HCT116 (cell line): ENCODE measurements at regions not wholly inside any gene's neighbourhood (a gene's known extent, or its start where the extent isn't known, plus 50 kb on each side); places are given as distances from the start of the nearest gene placed in this dataset.

Experiments used
- ATAC-seq: fragments of 200-7000 bp; cut with Tn5 transposase; 2 replicates; pipeline ENCODE4 v1.9.1; 2020; ENCODE audit warnings: mild to moderate bottlenecking, moderate library complexity
- BruUV-seq: library from RNA; stranded (reverse); fragments of 400-500 nt; replicated peaks from 2 replicates; lab custom pipeline; 2021; lab: Mats Ljungman, UMichigan
- CTCF ChIA-PET: fragments of 300-600 bp; sonication (Branson Sonifier 250); formaldehyde crosslinking; loops from one replicate; lab custom pipeline; 2021; ENCODE audit warnings: antibody characterized with exemption; lab: Charles Lee
- POLR2A ChIA-PET: fragments of 300-600, 350-600 bp; sonication (Branson Sonifier 250); formaldehyde crosslinking; loops from one replicate; lab custom pipeline; 2021; ENCODE audit warnings: antibody characterized with exemption; lab: Charles Lee
- RAD21 ChIA-PET, 2 experiments: fragments of 300-600 bp; sonication (Branson Sonifier 250); formaldehyde crosslinking; loops; one replicate each; lab custom pipeline; 2023; ENCODE audit warnings: low total read pairs in 2 of 2; ENCODE audit not compliant: uncharacterized antibody in 2 of 2, unreplicated experiment in 2 of 2, low non-redundant PET in 1 of 2; lab: Charles Lee
- DNase-seq: peaks from one replicate; pipeline ENCODE4 v3.0.0-alpha.2; 2010; ENCODE audit warnings: low read depth, low spot score
- H2AFZ ChIP-seq: fragments of 200-600 bp; shearing (Covaris generic), sonication (generic); 2 replicates; pipeline ENCODE4 v1.6.1; 2017; ENCODE audit warnings: low read depth, mixed run types, mixed read lengths, antibody characterized with exemption, low read length; ENCODE audit not compliant: poor library complexity, severe bottlenecking
- H3K27ac ChIP-seq: 2 replicates; pipeline ENCODE4 v1.5.1; 2012; ENCODE audit warnings: low read depth, low read length
- H3K27me3 ChIP-seq: fragments of 200-600 bp; sonication (generic); 2 replicates; pipeline ENCODE4 v1.6.1; 2016; ENCODE audit warnings: mixed run types, low read length, mixed read lengths; ENCODE audit not compliant: insufficient read depth
- H3K36me3 ChIP-seq, 2 experiments: fragments of 200-500 bp in 1 of 2; fragments of 200-600 bp in 1 of 2; sonication (Bioruptor generic) in 1 of 2; sonication (generic) in 1 of 2; 2 replicates each; pipeline versions ENCODE4 v1.5.1 to v1.6.1; 2014 to 2016; ENCODE audit warnings: low read length in 2 of 2, inconsistent platforms in 1 of 2, mixed read lengths in 1 of 2, mixed run types in 1 of 2; ENCODE audit not compliant: insufficient read depth in 2 of 2, control insufficient read depth in 1 of 2
- H3K4me1 ChIP-seq, 2 experiments: fragments of 200-600 bp in 1 of 2; sonication (generic) in 1 of 2; 2 replicates each; pipeline versions ENCODE4 v1.5.1 to v1.6.1; 2012 to 2017; ENCODE audit warnings: low read length in 2 of 2, inconsistent platforms in 1 of 2, mild to moderate bottlenecking in 1 of 2, mixed read lengths in 1 of 2, mixed run types in 1 of 2, moderate library complexity in 1 of 2; ENCODE audit not compliant: insufficient read depth in 2 of 2, control insufficient read depth in 1 of 2
- H3K4me2 ChIP-seq: fragments of 200-600 bp; sonication (generic); 2 replicates; pipeline ENCODE4 v1.6.1; 2017; ENCODE audit warnings: mixed run types, low read length, mixed read lengths
- H3K4me3 ChIP-seq, 2 experiments: fragments of 200-600 bp in 1 of 2; sonication (generic) in 1 of 2; replicated peaks in 1 of 2; 2 replicates each; pipeline ENCODE4 v1.5.1; 2011 to 2016; ENCODE audit warnings: low read length in 2 of 2, control low read depth in 1 of 2, low read depth in 1 of 2, mild to moderate bottlenecking in 1 of 2, mixed read lengths in 1 of 2, mixed run types in 1 of 2
- H3K79me2 ChIP-seq: fragments of 200-600 bp; sonication (generic); 2 replicates; pipeline ENCODE4 v1.6.1; 2017; ENCODE audit warnings: mild to moderate bottlenecking, mixed run types, low read length, moderate library complexity, mixed read lengths; ENCODE audit not compliant: insufficient read depth
- H3K9ac ChIP-seq: fragments of 200-600 bp; sonication (generic); 2 replicates; pipeline ENCODE4 v1.6.1; 2016; ENCODE audit warnings: low read length, mixed read lengths
- H3K9me2 ChIP-seq: fragments of 200-600 bp; sonication (generic), shearing (Covaris generic); 2 replicates; pipeline ENCODE4 v1.6.1; 2017; ENCODE audit warnings: mixed run types, mild to moderate bottlenecking, moderate library complexity; ENCODE audit not compliant: insufficient read depth
- H3K9me3 ChIP-seq, 2 experiments: fragments of 200-500 bp in 1 of 2; fragments of 200-600 bp in 1 of 2; sonication (Bioruptor generic) in 1 of 2; sonication (generic) in 1 of 2; 2 replicates each; pipeline ENCODE4 v1.6.1; 2014 to 2017; ENCODE audit warnings: low read length in 2 of 2, mixed read lengths in 2 of 2, inconsistent platforms in 1 of 2, low read depth in 1 of 2, mild to moderate bottlenecking in 1 of 2, mixed run types in 1 of 2, moderate library complexity in 1 of 2; ENCODE audit not compliant: control insufficient read depth in 1 of 2, insufficient read depth in 1 of 2
- H4K20me1 ChIP-seq: fragments of 200-600 bp; sonication (generic), shearing (Covaris generic); 2 replicates; pipeline ENCODE4 v1.6.1; 2017; ENCODE audit warnings: mixed run types, mild to moderate bottlenecking, moderate library complexity; ENCODE audit not compliant: insufficient read depth
- ATF3 ChIP-seq: IDR thresholded peaks from 2 replicates; pipeline ENCODE4 v1.6.1; 2012
- CBX3 ChIP-seq: IDR thresholded peaks from 2 replicates; pipeline ENCODE4 v1.6.1; 2012; ENCODE audit warnings: low read depth
- EGR1 ChIP-seq: IDR thresholded peaks from 2 replicates; pipeline ENCODE4 v1.6.1; 2012; ENCODE audit warnings: low read depth
- ELF1 ChIP-seq: IDR thresholded peaks from 2 replicates; pipeline ENCODE4 v1.6.1; 2012; ENCODE audit warnings: low read depth, borderline replicate concordance
- EZH2 ChIP-seq: fragments of 200-600 bp; sonication (generic); IDR thresholded peaks from 2 replicates; pipeline ENCODE4 v1.6.1; 2017; ENCODE audit warnings: antibody characterized with exemption, mixed run types
- EZH2phosphoT487 ChIP-seq: fragments of 200-600 bp; IDR thresholded peaks from 2 replicates; pipeline ENCODE4 v1.6.1; 2018; ENCODE audit warnings: antibody characterized with exemption, borderline replicate concordance
- FOSL1 ChIP-seq: IDR thresholded peaks from 2 replicates; pipeline ENCODE4 v1.6.1; 2012; ENCODE audit warnings: low read depth
- MAX ChIP-seq: IDR thresholded peaks from 2 replicates; pipeline ENCODE4 v1.6.1; 2012
- POLR2A ChIP-seq: IDR thresholded peaks from 2 replicates; pipeline ENCODE4 v1.7.0; 2011; ENCODE audit warnings: borderline replicate concordance; ENCODE audit not compliant: insufficient read depth, insufficient read length; ENCODE audit errors: extremely low read depth
- RAD21 ChIP-seq: IDR thresholded peaks from 2 replicates; pipeline ENCODE4 v1.6.1; 2012; ENCODE audit warnings: low read depth, mild to moderate bottlenecking
- SIN3A ChIP-seq: IDR thresholded peaks from 2 replicates; pipeline ENCODE4 v1.6.1; 2012; ENCODE audit warnings: low read depth
- SP1 ChIP-seq: IDR thresholded peaks from 2 replicates; pipeline ENCODE4 v1.6.1; 2012; ENCODE audit warnings: low read depth
- SRF ChIP-seq: IDR thresholded peaks from 2 replicates; pipeline ENCODE4 v1.6.1; 2012; ENCODE audit warnings: low read depth
- YY1 ChIP-seq: IDR thresholded peaks from 2 replicates; pipeline ENCODE4 v1.6.1; 2011; ENCODE audit warnings: low read length, low read depth, moderate library complexity, mild to moderate bottlenecking; ENCODE audit not compliant: insufficient replicate concordance; ENCODE audit errors: extremely low read depth
- ZFX ChIP-seq: fragments of 450-650 bp; IDR thresholded peaks from 2 replicates; pipeline ENCODE4 v1.6.1; 2017
- ZNF274 ChIP-seq: fragments of 200-500 bp; sonication (Bioruptor generic); IDR thresholded peaks from 2 replicates; pipeline ENCODE4 v1.6.1; 2014; ENCODE audit warnings: mild to moderate bottlenecking, low read depth, low read length, inconsistent platforms
- intact Hi-C: fragments of 100-400 bp; cut with micrococcal nuclease; formaldehyde crosslinking; loops from 2 replicates; pipeline ENCODE4 v1.10.0; 2022
- TF ChIP-seq, protein P1 (sequence below), 3 experiments: fragments of 200-600 bp in 1 of 3; sonication (generic) in 1 of 3; IDR thresholded peaks in 2 of 3; conservative IDR thresholded peaks in 1 of 3; 2 replicates each; pipeline ENCODE4 v1.5.1; 2012 to 2017; ENCODE audit warnings: low read depth in 2 of 3, low read length in 2 of 3, antibody characterized with exemption in 1 of 3, borderline replicate concordance in 1 of 3, control low read depth in 1 of 3, mild to moderate bottlenecking in 1 of 3, mixed read lengths in 1 of 3, mixed run types in 1 of 3, moderate library complexity in 1 of 3; ENCODE audit not compliant: insufficient read depth in 1 of 3

GRCh38 chr5:63081402-63081801 is 502.8 kb downstream of the LRRC70 start:
- Histone ChIP-seq H3K4me1 (no peaks in the 10 kb centered on the region), H3K79me2 (no peaks in the 10 kb centered on the region), H4K20me1 (no peaks in the 10 kb centered on the region), H3K27ac (no peak overlapping the region), H2AFZ (no peak overlapping the region), H3K27me3 (no peaks in the 10 kb centered on the region), H3K4me3 (no peak overlapping the region), H3K36me3 (no peaks in the 10 kb centered on the region), H3K9ac (no peak overlapping the region), H3K9me2 (no peaks in the 10 kb centered on the region)
- CTCF ChIA-PET: no interaction called here
- POLR2A ChIA-PET: no interaction called here
- no TSS peak for BruUV-seq
- RAD21 ChIA-PET: no interaction called here
- ATAC-seq: no peak
- intact Hi-C loops: no loop called here
- TF ChIP-seq CBX3 (no peak), MAX (no peak), EZH2phosphoT487 (no peak), EGR1 (no peak), ZNF274 (no peak), POLR2A (no peak), ATF3 (no peak), YY1 (no peak), EZH2 (no peak), FOSL1 (no peak), ZFX (no peak), SIN3A (no peak), SP1 (no peak), ELF1 (no peak), SRF (no peak), RAD21 (no peak)
- TF ChIP-seq, protein P1, sequence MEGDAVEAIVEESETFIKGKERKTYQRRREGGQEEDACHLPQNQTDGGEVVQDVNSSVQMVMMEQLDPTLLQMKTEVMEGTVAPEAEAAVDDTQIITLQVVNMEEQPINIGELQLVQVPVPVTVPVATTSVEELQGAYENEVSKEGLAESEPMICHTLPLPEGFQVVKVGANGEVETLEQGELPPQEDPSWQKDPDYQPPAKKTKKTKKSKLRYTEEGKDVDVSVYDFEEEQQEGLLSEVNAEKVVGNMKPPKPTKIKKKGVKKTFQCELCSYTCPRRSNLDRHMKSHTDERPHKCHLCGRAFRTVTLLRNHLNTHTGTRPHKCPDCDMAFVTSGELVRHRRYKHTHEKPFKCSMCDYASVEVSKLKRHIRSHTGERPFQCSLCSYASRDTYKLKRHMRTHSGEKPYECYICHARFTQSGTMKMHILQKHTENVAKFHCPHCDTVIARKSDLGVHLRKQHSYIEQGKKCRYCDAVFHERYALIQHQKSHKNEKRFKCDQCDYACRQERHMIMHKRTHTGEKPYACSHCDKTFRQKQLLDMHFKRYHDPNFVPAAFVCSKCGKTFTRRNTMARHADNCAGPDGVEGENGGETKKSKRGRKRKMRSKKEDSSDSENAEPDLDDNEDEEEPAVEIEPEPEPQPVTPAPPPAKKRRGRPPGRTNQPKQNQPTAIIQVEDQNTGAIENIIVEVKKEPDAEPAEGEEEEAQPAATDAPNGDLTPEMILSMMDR (IDR thresholded peaks at IDR 0.05 in 2 of 3, conservative IDR thresholded peaks at IDR 0.05 in 1 of 3; ENCODE audit: borderline replicate concordance in 1 of 3, insufficient read depth in 1 of 3, low read depth in 2 of 3, low read length in 2 of 3): no peak
- TF ChIP-seq, all 23 proteins: peak for 0
- 0 out of 4 replicates have a peak, but pooled peaks cover 0 to 4% of the 10 kb centered on the region in 2 experiments for H3K9me3 ChIP-seq
- H3K4me2 ChIP-seq: no peak overlapping the region
- DNase-seq: no peak
